ENCODE measurements at regions not wholly inside any gene's neighbourhood (a gene's known extent, or its start where the extent isn't known, plus 50 kb on each side); places are given as distances from the start of the nearest gene placed in this dataset.

- TF ChIP-seq CTCF (IDR thresholded peaks at IDR 0.05): no peak
- H3K36me3 ChIP-seq: no peaks in the 10 kb centered on the region
Measured at GRCh38 chr13:107590556-107590955, 624.8 kb downstream of the LIG4 start.

GRCh38 chr13:107587681-107588080 is 627.7 kb downstream of the LIG4 start:
- no peak overlapping the region for H3K27ac ChIP-seq
- no peak for DNase-seq (ENCODE audit: low spot score)
- H3K4me3 ChIP-seq: no peak overlapping the region
- no peaks in the 10 kb centered on the region for H3K36me3 ChIP-seq
- no peaks in the 10 kb centered on the region for H3K4me1 ChIP-seq
- no peaks in the 10 kb centered on the region for H3K9me3 ChIP-seq
- TF ChIP-seq CTCF (IDR thresholded peaks at IDR 0.05): no peak
- H3K27me3 ChIP-seq: no peaks in the 10 kb centered on the region

More at GRCh38 chr13:107590556-107590955, 624.8 kb downstream of the LIG4 start:
- H3K4me3 ChIP-seq: no peak overlapping the region
- no peaks in the 10 kb centered on the region for H3K9me3 ChIP-seq
- no peak overlapping the region for H3K27ac ChIP-seq
- H3K27me3 ChIP-seq: no peaks in the 10 kb centered on the region
- no peaks in the 10 kb centered on the region for H3K4me1 ChIP-seq
- no peak for DNase-seq (ENCODE audit: low spot score)

GRCh38 chr13:107586216-107586615 is 629.1 kb downstream of the LIG4 start:
- H3K36me3 ChIP-seq: no peaks in the 10 kb centered on the region
- no peak for TF ChIP-seq CTCF (IDR thresholded peaks at IDR 0.05)
- no peaks in the 10 kb centered on the region for H3K4me1 ChIP-seq
- H3K27me3 ChIP-seq: no peaks in the 10 kb centered on the region
- H3K27ac ChIP-seq: no peak overlapping the region
- H3K9me3 ChIP-seq: no peaks in the 10 kb centered on the region
- H3K4me3 ChIP-seq: no peak overlapping the region
- DNase-seq (ENCODE audit: low spot score): no peak

- DNase-seq (ENCODE audit: low spot score): no peak
- TF ChIP-seq CTCF (IDR thresholded peaks at IDR 0.05): no peak
- H3K27ac ChIP-seq: no peak overlapping the region
- no peaks in the 10 kb centered on the region for H3K4me1 ChIP-seq
- no peaks in the 10 kb centered on the region for H3K9me3 ChIP-seq
- no peak overlapping the region for H3K4me3 ChIP-seq
- no peaks in the 10 kb centered on the region for H3K36me3 ChIP-seq
- no peaks in the 10 kb centered on the region for H3K27me3 ChIP-seq
Measured at GRCh38 chr13:107585469-107586180, 629.7 kb downstream of the LIG4 start.

- no peak overlapping the region for H3K4me3 ChIP-seq
- no peak overlapping the region for H3K27ac ChIP-seq
- no peak for TF ChIP-seq CTCF (IDR thresholded peaks at IDR 0.05)
- H3K9me3 ChIP-seq: no peaks in the 10 kb centered on the region
- H3K4me1 ChIP-seq: no peaks in the 10 kb centered on the region
- no peak for DNase-seq (ENCODE audit: low spot score)
- H3K27me3 ChIP-seq: no peaks in the 10 kb centered on the region
- H3K36me3 ChIP-seq: no peaks in the 10 kb centered on the region
Measured at GRCh38 chr13:107582171-107582570, 633.2 kb downstream of the LIG4 start.
